Neural progenitor cell (in vitro differentiated cells): ENCODE measurements at regions not wholly inside any gene's neighbourhood (a gene's known extent, or its start where the extent isn't known, plus 50 kb on each side); places are given as distances from the start of the nearest gene placed in this dataset.

ENCODE experiments used
- CTCF ChIP-seq: fragments of 200-600 bp; sonication (generic); IDR thresholded peaks from 2 replicates; pipeline ENCODE4 v1.5.1; 2017; ENCODE audit warnings: antibody characterized with exemption, mild to moderate bottlenecking
- EZH2 ChIP-seq: fragments of 200-600 bp; sonication (generic); IDR thresholded peaks from 2 replicates; pipeline ENCODE4 v1.6.1; 2017; ENCODE audit warnings: antibody characterized with exemption, mild to moderate bottlenecking, moderate library complexity
- EZH2phosphoT487 ChIP-seq: fragments of 200-600 bp; sonication (generic); IDR thresholded peaks from 2 replicates; pipeline ENCODE4 v1.6.1; 2017; ENCODE audit warnings: antibody characterized with exemption

- TF ChIP-seq CTCF (no peak), EZH2 (no peak), EZH2phosphoT487 (no peak)
These were observed 218.4 kb downstream of the ABHD5 start for GRCh38 chr3:43909149-43909548.
